OCI-LY3 (cell line): ENCODE measurements at regions not wholly inside any gene's neighbourhood (a gene's known extent, or its start where the extent isn't known, plus 50 kb on each side); places are given as distances from the start of the nearest gene placed in this dataset.

ENCODE experiments used
- EZH2phosphoT487 ChIP-seq: fragments of 200-600 bp; shearing (Covaris generic); IDR thresholded peaks from 2 replicates; pipeline ENCODE4 v1.6.1; 2018; ENCODE audit warnings: antibody characterized with exemption, mixed run types, low read depth
- TF ChIP-seq, protein P1 (sequence below): fragments of 200-600, 300-600 bp; sonication (generic); IDR thresholded peaks from 2 replicates; pipeline ENCODE4 v1.5.1; 2014; ENCODE audit warnings: antibody characterized with exemption, low read length, low read depth

GRCh38 chrX:128928636-128929035, 594.7 kb downstream of the SMARCA1 start:
- TF ChIP-seq, protein P1, sequence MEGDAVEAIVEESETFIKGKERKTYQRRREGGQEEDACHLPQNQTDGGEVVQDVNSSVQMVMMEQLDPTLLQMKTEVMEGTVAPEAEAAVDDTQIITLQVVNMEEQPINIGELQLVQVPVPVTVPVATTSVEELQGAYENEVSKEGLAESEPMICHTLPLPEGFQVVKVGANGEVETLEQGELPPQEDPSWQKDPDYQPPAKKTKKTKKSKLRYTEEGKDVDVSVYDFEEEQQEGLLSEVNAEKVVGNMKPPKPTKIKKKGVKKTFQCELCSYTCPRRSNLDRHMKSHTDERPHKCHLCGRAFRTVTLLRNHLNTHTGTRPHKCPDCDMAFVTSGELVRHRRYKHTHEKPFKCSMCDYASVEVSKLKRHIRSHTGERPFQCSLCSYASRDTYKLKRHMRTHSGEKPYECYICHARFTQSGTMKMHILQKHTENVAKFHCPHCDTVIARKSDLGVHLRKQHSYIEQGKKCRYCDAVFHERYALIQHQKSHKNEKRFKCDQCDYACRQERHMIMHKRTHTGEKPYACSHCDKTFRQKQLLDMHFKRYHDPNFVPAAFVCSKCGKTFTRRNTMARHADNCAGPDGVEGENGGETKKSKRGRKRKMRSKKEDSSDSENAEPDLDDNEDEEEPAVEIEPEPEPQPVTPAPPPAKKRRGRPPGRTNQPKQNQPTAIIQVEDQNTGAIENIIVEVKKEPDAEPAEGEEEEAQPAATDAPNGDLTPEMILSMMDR: no peak
- TF ChIP-seq EZH2phosphoT487: no peak
